Ascending aorta (tissue), 2 donors: ENCODE measurements at regions not wholly inside any gene's neighbourhood (a gene's known extent, or its start where the extent isn't known, plus 50 kb on each side); places are given as distances from the start of the nearest gene placed in this dataset.

ENCODE experiments used
- DNase-seq, 2 donors: peaks; one replicate each; pipeline ENCODE4 v3.0.0-alpha.2; 2019; ENCODE audit warnings: low spot score in 2 of 2
- H3K27ac ChIP-seq, 2 donors: fragments of 200-600 bp; sonication (generic); one replicate each; pipeline ENCODE4 v1.5.1; 2016 to 2017; ENCODE audit warnings: mild to moderate bottlenecking in 1 of 2
- H3K27me3 ChIP-seq: fragments of 200-600 bp; sonication (generic); one replicate; pipeline ENCODE4 v1.5.1; 2017
- H3K36me3 ChIP-seq, 2 donors: fragments of 200-600 bp; sonication (generic); one replicate each; pipeline ENCODE4 v1.5.1; 2016
- H3K4me1 ChIP-seq, 2 donors: fragments of 200-600 bp; sonication (generic); one replicate each; pipeline ENCODE4 v1.5.1; 2016 to 2017; ENCODE audit warnings: mild to moderate bottlenecking in 1 of 2
- H3K4me3 ChIP-seq, 2 donors: fragments of 200-600 bp; sonication (generic); one replicate each; pipeline ENCODE4 v1.5.1; 2016 to 2017; ENCODE audit warnings: mild to moderate bottlenecking in 1 of 2
- H3K9me3 ChIP-seq, 2 donors: fragments of 200-600 bp; sonication (generic); one replicate each; pipeline ENCODE4 v1.5.1; 2016
- intact Hi-C: fragments of 100-400 bp; cut with DNase I; formaldehyde crosslinking; loops from one replicate; pipeline ENCODE4 v1.15.1; 2023
- TF ChIP-seq, protein P1 (sequence below), 3 experiments: fragments of 200-600 bp in 2 of 3; fragments of 450-650 bp in 1 of 3; sonication (generic) in 2 of 3; IDR thresholded peaks; one replicate each; pipeline ENCODE4 v1.5.1; 2016 to 2019; ENCODE audit warnings: antibody characterized with exemption in 3 of 3, mild to moderate bottlenecking in 1 of 3, moderate library complexity in 1 of 3

DNA sequence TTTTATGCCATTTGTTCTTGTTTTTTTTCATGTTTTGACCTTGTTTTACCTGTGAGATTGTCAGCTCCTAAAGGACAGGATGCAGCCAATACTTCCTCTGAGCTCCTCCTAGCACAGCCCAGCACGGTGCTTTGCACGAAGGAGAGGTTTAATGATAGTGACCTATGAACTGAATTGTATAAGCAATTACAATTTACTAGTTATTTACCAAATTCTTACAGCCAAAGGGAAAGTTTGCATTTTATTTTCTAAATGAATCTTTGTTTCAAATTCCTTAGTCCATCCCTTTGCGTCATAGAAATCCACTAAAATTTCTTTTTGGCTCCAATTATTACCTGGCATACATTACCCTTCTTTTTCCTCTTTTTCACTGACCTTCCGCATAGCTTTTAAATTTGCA, 326.1 kb downstream of the TDRD15 start:
- Histone ChIP-seq H3K9me3 (no peaks in the 10 kb centered on the region), H3K36me3 (no peaks in the 10 kb centered on the region), H3K4me3 (no peak overlapping the region), H3K27me3 (no peaks in the 10 kb centered on the region), H3K4me1 (no peaks in the 10 kb centered on the region), H3K27ac (no peak overlapping the region)
- DNase-seq, result no peak
- intact Hi-C loops, result no loop called here
- TF ChIP-seq, protein P1, sequence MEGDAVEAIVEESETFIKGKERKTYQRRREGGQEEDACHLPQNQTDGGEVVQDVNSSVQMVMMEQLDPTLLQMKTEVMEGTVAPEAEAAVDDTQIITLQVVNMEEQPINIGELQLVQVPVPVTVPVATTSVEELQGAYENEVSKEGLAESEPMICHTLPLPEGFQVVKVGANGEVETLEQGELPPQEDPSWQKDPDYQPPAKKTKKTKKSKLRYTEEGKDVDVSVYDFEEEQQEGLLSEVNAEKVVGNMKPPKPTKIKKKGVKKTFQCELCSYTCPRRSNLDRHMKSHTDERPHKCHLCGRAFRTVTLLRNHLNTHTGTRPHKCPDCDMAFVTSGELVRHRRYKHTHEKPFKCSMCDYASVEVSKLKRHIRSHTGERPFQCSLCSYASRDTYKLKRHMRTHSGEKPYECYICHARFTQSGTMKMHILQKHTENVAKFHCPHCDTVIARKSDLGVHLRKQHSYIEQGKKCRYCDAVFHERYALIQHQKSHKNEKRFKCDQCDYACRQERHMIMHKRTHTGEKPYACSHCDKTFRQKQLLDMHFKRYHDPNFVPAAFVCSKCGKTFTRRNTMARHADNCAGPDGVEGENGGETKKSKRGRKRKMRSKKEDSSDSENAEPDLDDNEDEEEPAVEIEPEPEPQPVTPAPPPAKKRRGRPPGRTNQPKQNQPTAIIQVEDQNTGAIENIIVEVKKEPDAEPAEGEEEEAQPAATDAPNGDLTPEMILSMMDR (IDR thresholded peaks at IDR 0.05), result no peak

DNA sequence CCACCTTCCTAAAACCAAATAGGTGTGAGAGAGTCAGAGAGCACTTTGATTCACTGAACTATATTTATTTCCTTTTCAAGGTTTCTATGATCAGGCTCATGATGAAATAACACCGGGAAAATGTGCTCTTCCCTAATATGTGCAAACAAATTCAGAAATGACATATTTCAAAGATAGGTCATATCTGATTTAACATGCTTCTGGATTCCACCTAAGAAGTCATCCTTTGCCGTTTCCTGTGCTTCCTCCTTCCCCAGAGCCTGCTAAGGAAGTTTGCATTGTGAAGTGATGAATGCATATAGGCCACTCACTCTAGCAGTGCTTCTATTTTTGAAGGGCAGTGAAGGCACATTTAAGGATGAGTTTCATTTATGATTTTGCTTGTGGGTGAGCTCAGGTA, 327.6 kb downstream of the TDRD15 start:
- no peak overlapping the region for H3K27ac ChIP-seq

DNA sequence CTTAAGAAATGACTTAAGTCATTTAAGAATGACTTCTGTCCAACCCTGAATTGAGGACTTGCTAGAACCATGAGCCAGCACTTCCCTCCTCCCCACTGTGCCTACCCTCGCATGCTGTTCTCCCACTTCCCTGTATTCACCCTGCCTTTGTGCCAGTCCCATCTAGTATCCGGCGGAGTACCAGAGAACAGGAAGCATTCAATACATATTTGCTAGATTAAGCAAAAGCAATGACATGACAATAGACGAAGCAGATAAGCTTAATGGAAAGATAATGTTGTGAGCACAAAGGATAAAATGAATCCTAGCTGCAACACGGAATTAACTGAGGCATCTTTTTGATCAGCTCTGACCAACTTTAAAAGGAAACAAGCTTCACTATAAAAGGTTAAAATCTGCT, 328.5 kb downstream of the TDRD15 start:
- DNase-seq, result no peak
- Histone ChIP-seq H3K9me3 (no peaks in the 10 kb centered on the region), H3K27me3 (no peaks in the 10 kb centered on the region), H3K4me3 (no peak overlapping the region), H3K4me1 (no peaks in the 10 kb centered on the region), H3K27ac (no peak overlapping the region), H3K36me3 (no peaks in the 10 kb centered on the region)
- intact Hi-C loops, result no loop called here
- TF ChIP-seq, protein P1 (IDR thresholded peaks at IDR 0.05), result no peak

More for the DNA sequence above, 327.6 kb downstream of the TDRD15 start:
- Histone ChIP-seq H3K9me3 (no peaks in the 10 kb centered on the region), H3K4me1 (no peaks in the 10 kb centered on the region), H3K36me3 (no peaks in the 10 kb centered on the region), H3K27me3 (no peaks in the 10 kb centered on the region), H3K4me3 (no peak overlapping the region)
- TF ChIP-seq, protein P1 (IDR thresholded peaks at IDR 0.05), result no peak
- no peak for DNase-seq
- intact Hi-C loops, result no loop called here

DNA sequence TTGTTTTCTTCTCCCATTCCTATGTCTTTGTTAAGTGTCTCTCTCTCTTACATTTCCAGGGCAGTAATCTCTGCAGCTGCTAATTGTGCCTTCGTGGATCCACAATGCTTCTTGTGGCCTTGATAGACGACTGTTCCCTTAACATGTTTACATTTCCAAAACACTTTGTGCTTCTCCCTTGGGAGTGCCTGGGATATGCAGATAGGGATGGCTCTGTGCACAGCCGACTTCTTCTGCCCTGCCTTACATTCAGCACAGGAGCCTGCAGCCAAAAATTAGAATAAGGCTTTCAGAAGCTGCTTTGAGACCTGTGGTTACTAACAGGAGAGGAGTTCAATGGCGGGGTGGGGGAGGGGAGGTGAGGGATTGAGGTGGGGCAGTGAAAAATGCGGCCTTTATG, 328.9 kb downstream of the TDRD15 start:
- H3K27me3 ChIP-seq, result no peaks in the 10 kb centered on the region
- no peaks in the 10 kb centered on the region for H3K36me3 ChIP-seq
- no peaks in the 10 kb centered on the region for H3K4me1 ChIP-seq
- H3K9me3 ChIP-seq, result no peaks in the 10 kb centered on the region
- TF ChIP-seq, protein P1 (IDR thresholded peaks at IDR 0.05), result no peak
- H3K27ac ChIP-seq, result no peak overlapping the region
- H3K4me3 ChIP-seq, result no peak overlapping the region
- no peak for DNase-seq
- intact Hi-C loops, result no loop called here

DNA sequence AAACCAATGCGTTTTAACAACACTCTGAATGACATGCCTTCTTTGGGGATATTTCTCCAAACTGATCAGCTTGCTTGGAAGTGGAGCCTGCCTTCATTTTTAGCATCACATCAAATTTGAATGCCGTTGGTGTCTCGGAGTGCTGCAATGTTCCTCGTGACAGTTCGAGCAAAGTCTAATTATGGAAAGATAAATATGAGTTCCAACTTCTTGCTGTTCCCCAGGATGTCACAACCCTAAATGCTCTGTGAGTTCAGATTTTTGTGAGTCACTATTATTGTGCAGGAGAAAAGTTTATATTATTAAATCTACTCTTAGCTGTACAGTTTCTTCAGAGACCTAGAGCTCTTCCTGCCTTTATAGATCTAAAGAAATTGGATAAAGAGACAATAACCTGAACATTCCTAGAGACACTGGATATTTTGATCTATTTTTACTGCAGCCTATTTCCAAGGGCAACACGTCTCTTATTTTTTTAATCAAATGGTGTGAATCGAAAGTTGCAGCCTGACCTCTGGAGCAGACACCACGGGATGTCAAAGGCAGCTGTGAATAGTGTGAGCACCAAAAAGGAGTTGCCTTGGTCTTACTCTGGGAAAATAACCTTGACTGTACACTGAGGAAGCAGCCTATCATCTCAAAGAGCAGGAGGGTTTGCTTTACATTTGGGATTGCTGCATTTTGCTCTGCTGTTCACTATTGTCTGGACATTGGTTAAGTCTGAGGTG, 330.1 kb downstream of the TDRD15 start:
- Histone ChIP-seq H3K27me3 (no peaks in the 10 kb centered on the region), H3K36me3 (no peaks in the 10 kb centered on the region), H3K4me1 (no peaks in the 10 kb centered on the region), H3K27ac (peak overlapping the region in 1 of 2 donors; percentile 27), H3K4me3 (peak overlapping the region in 1 of 2 donors; percentile 2), H3K9me3 (no peaks in the 10 kb centered on the region)
- intact Hi-C loops, result no loop called here
- TF ChIP-seq, protein P1 (IDR thresholded peaks at IDR 0.05), result no peak
- DNase-seq, result no peak
